ACC112 (cell line): ENCODE measurements at regions not wholly inside any gene's neighbourhood (a gene's known extent, or its start where the extent isn't known, plus 50 kb on each side); places are given as distances from the start of the nearest gene placed in this dataset.

ENCODE experiments used
- H2AFZ ChIP-seq: fragments of 200-600 bp; sonication (generic); one replicate; pipeline ENCODE4 v1.6.0; 2017; ENCODE audit warnings: antibody characterized with exemption, low read length; ENCODE audit not compliant: unreplicated experiment
- H3K27ac ChIP-seq: fragments of 200-600 bp; sonication (generic); 2 replicates; pipeline ENCODE4 v1.5.1; 2014; ENCODE audit warnings: low read depth, mild to moderate bottlenecking, antibody characterized with exemption, low read length, moderate library complexity
- H3K27me3 ChIP-seq: fragments of 200-600 bp; sonication (generic); 2 replicates; pipeline ENCODE4 v1.6.1; 2014; ENCODE audit warnings: mild to moderate bottlenecking, antibody characterized with exemption, low read length, moderate library complexity, mixed read lengths; ENCODE audit not compliant: insufficient read depth
- H3K36me3 ChIP-seq: fragments of 200-600 bp; sonication (generic); 2 replicates; pipeline ENCODE4 v1.6.1; 2016; ENCODE audit warnings: mild to moderate bottlenecking, antibody characterized with exemption, low read length, moderate library complexity, mixed read lengths; ENCODE audit not compliant: insufficient read depth
- H3K4me1 ChIP-seq: fragments of 200-600 bp; sonication (generic); one replicate; pipeline ENCODE4 v1.6.1; 2016; ENCODE audit warnings: low read length, mixed read lengths; ENCODE audit not compliant: insufficient read depth, unreplicated experiment, control insufficient read depth
- H3K4me3 ChIP-seq: fragments of 200-600 bp; sonication (generic); 2 replicates; pipeline ENCODE4 v1.5.1; 2014; ENCODE audit warnings: mild to moderate bottlenecking, low read depth, low read length
- H3K79me2 ChIP-seq: fragments of 200-600 bp; sonication (generic); one replicate; pipeline ENCODE4 v1.6.0; 2016; ENCODE audit warnings: low read length; ENCODE audit not compliant: control insufficient read depth, unreplicated experiment, insufficient read depth

- Histone ChIP-seq H3K27me3 (no peaks in the 10 kb centered on the region), H3K79me2 (peaks cover 2% of the 10 kb centered on the region), H3K4me3 (no peak overlapping the region), H3K4me1 (peaks cover 19% of the 10 kb centered on the region), H3K27ac (peak overlapping the region; percentile 28; the same call in 1 of the 2 replicates), H2AFZ (peak overlapping the region; percentile 32), H3K36me3 (no peaks in the 10 kb centered on the region)
Measured at GRCh38 chr3:174495311-174495710, 363.8 kb upstream of the NAALADL2 start.

GRCh38 chr3:174495928-174496327, 363.2 kb upstream of the NAALADL2 start:
- H3K36me3 ChIP-seq, result no peaks in the 10 kb centered on the region
- H3K27me3 ChIP-seq, result no peaks in the 10 kb centered on the region
- peak overlapping the region; percentile 32 for H2AFZ ChIP-seq
- peaks cover 19% of the 10 kb centered on the region for H3K4me1 ChIP-seq
- peaks cover 2% of the 10 kb centered on the region for H3K79me2 ChIP-seq
- peak overlapping the region; percentile 28 for H3K27ac ChIP-seq
- H3K4me3 ChIP-seq, result no peak overlapping the region

- H3K36me3 ChIP-seq, result no peaks in the 10 kb centered on the region
- peaks cover 19% of the 10 kb centered on the region for H3K4me1 ChIP-seq
- peak overlapping the region; percentile 86 for H2AFZ ChIP-seq
- H3K79me2 ChIP-seq, result peaks cover 2% of the 10 kb centered on the region
- peak overlapping the region; percentile 76 for H3K4me3 ChIP-seq
- no peaks in the 10 kb centered on the region for H3K27me3 ChIP-seq
- no peak overlapping the region for H3K27ac ChIP-seq
Measured at GRCh38 chr3:174498638-174499037, 360.5 kb upstream of the NAALADL2 start.

- H3K4me1 ChIP-seq, result no peaks in the 10 kb centered on the region
- H3K4me3 ChIP-seq, result no peak overlapping the region
- no peaks in the 10 kb centered on the region for H3K79me2 ChIP-seq
- H3K36me3 ChIP-seq, result no peaks in the 10 kb centered on the region
- H3K27ac ChIP-seq, result no peak overlapping the region
- no peaks in the 10 kb centered on the region for H3K27me3 ChIP-seq
- no peak overlapping the region for H2AFZ ChIP-seq
Measured at GRCh38 chr3:174505266-174505665, 353.9 kb upstream of the NAALADL2 start.

- Histone ChIP-seq H3K27me3 (no peaks in the 10 kb centered on the region), H2AFZ (no peak overlapping the region), H3K79me2 (no peaks in the 10 kb centered on the region), H3K4me3 (no peak overlapping the region), H3K4me1 (no peaks in the 10 kb centered on the region), H3K36me3 (no peaks in the 10 kb centered on the region), H3K27ac (no peak overlapping the region)
Measured at GRCh38 chr3:174524203-174524602, 334.9 kb upstream of the NAALADL2 start.

GRCh38 chr3:174529298-174529697, 329.8 kb upstream of the NAALADL2 start:
- Histone ChIP-seq H3K27ac (no peak overlapping the region), H3K36me3 (no peaks in the 10 kb centered on the region), H3K27me3 (no peaks in the 10 kb centered on the region)

GRCh38 chr3:174531262-174531982, 327.7 kb upstream of the NAALADL2 start:
- Histone ChIP-seq H3K27me3 (no peaks in the 10 kb centered on the region), H3K4me3 (no peak overlapping the region), H3K4me1 (peaks cover 9% of the 10 kb centered on the region), H3K36me3 (no peaks in the 10 kb centered on the region), H3K79me2 (no peaks in the 10 kb centered on the region), H2AFZ (no peak overlapping the region), H3K27ac (no peak overlapping the region)

More at GRCh38 chr3:174529298-174529697, 329.8 kb upstream of the NAALADL2 start:
- Histone ChIP-seq H3K4me1 (peaks cover 9% of the 10 kb centered on the region), H3K79me2 (no peaks in the 10 kb centered on the region), H3K4me3 (no peak overlapping the region), H2AFZ (no peak overlapping the region)

GRCh38 chr3:174532216-174532615, 326.9 kb upstream of the NAALADL2 start:
- no peak overlapping the region for H3K27ac ChIP-seq
- no peak overlapping the region for H2AFZ ChIP-seq
- no peaks in the 10 kb centered on the region for H3K36me3 ChIP-seq
- no peaks in the 10 kb centered on the region for H3K79me2 ChIP-seq
- H3K4me1 ChIP-seq, result peaks cover 9% of the 10 kb centered on the region
- H3K4me3 ChIP-seq, result no peak overlapping the region
- no peaks in the 10 kb centered on the region for H3K27me3 ChIP-seq

- no peaks in the 10 kb centered on the region for H3K27me3 ChIP-seq
- no peaks in the 10 kb centered on the region for H3K36me3 ChIP-seq
- no peak overlapping the region for H3K4me3 ChIP-seq
- no peaks in the 10 kb centered on the region for H3K79me2 ChIP-seq
- H3K4me1 ChIP-seq, result peaks cover 9% of the 10 kb centered on the region
- H2AFZ ChIP-seq, result no peak overlapping the region
- H3K27ac ChIP-seq, result no peak overlapping the region
Measured at GRCh38 chr3:174532776-174533175, 326.4 kb upstream of the NAALADL2 start.

- Histone ChIP-seq H3K4me1 (peaks cover 9% of the 10 kb centered on the region), H3K27me3 (no peaks in the 10 kb centered on the region), H3K4me3 (no peak overlapping the region), H3K27ac (no peak overlapping the region), H3K36me3 (no peaks in the 10 kb centered on the region), H2AFZ (no peak overlapping the region), H3K79me2 (no peaks in the 10 kb centered on the region)
Measured at GRCh38 chr3:174533286-174533685, 325.8 kb upstream of the NAALADL2 start.

GRCh38 chr3:174536319-174536718, 322.8 kb upstream of the NAALADL2 start:
- H3K4me1 ChIP-seq, result peaks cover 9% of the 10 kb centered on the region
- H3K79me2 ChIP-seq, result no peaks in the 10 kb centered on the region
- no peak overlapping the region for H2AFZ ChIP-seq
- no peaks in the 10 kb centered on the region for H3K27me3 ChIP-seq
- H3K4me3 ChIP-seq, result no peak overlapping the region
- H3K36me3 ChIP-seq, result no peaks in the 10 kb centered on the region
- H3K27ac ChIP-seq, result no peak overlapping the region
